HG03565 (cell line): ENCODE measurements at regions not wholly inside any gene's neighbourhood (a gene's known extent, or its start where the extent isn't known, plus 50 kb on each side); places are given as distances from the start of the nearest gene placed in this dataset.

Experiments
- ATAC-seq: cut with Tn5 transposase; IDR thresholded peaks from one replicate; pipeline ENCODE4 v1.9.1; 2021; ENCODE audit warnings: mild to moderate bottlenecking, moderate library complexity; ENCODE audit not compliant: unreplicated experiment

GRCh38 chr10:71065659-71066058, 146.7 kb upstream of the UNC5B start:
- no peak for ATAC-seq

- ATAC-seq, result no peak
Measured at GRCh38 chr10:71066600-71066999, 145.8 kb upstream of the UNC5B start.

DNA sequence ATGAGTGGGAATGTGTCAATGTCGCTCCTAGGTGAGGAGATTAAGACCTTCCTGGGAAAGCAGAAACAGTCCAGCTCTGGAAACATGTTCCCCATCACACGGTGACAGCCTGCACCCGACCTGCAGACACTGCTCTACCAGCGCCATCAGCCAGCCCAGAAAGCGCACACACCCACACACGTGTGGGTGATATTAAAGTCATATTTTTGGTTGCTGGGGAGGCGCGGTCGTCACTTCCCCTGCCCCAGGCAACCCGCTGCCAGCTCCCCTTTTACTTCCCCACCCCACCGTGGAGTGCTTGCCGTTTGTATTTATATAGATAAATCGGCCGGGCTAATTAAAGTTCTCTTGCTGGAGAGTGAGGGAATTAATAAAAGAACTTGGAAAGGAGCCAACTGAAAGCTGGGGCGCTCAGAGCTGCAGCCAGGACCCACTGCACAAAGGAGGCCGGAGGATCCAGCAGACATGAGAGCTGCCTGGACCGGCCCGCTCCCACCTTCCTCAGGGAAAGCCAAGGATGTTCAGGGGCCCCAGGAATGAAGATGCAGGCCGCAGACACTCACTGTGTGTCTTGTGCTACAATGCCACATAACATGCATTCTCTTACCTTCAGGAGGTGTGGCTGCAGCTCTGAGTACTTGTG, 145.2 kb upstream of the UNC5B start:
- no peak for ATAC-seq

GRCh38 chr10:71068861-71069271, 143.5 kb upstream of the UNC5B start:
- no peak for ATAC-seq

GRCh38 chr10:71069909-71070666, 142.3 kb upstream of the UNC5B start:
- ATAC-seq, result no peak

- ATAC-seq, result no peak
Measured at GRCh38 chr10:71070741-71071140, 141.6 kb upstream of the UNC5B start.

DNA sequence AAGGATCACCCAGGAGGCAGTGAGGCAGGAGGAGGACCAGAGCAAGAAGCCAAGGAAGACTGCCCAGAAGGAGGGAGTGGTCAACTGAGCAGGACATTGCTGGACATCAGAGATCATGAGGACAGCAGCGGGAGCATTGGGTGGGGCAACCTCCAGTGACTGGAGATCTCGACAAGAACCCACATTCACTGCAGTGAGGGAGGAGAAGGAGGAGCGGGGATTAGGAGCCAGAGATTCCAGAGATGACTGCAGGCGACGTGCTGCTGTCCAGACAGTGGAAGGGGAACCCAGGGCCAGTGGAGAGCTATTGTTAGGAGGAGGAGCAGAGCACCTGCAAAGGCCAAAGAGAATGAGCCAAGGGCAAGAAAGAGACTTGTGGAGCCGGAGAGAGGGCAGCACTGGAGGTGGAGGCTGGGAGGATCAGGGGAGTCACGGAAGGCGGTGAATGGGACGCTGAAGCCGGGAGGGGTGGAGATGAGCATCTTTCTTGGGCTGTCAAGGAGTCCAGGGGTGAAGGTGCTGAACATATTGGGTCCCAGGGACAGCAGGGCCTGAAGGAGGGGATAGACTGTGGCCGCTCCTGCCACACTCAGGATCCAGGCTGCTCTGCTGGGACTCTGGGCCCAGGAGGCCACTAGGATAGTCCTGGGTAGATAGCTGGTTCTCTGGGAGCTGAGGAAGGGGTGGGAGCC, 140.1 kb upstream of the UNC5B start:
- ATAC-seq, result no peak

GRCh38 chr10:71072823-71073210, 139.6 kb upstream of the UNC5B start:
- ATAC-seq, result no peak

- ATAC-seq, result no peak
Measured at GRCh38 chr10:71073451-71074175, 138.8 kb upstream of the UNC5B start.

- no peak for ATAC-seq
Measured at GRCh38 chr10:71074176-71074755, 138.1 kb upstream of the UNC5B start.

- ATAC-seq, result no peak
Measured at GRCh38 chr10:71075086-71075758, 137.1 kb upstream of the UNC5B start.

GRCh38 chr10:71075759-71076472, 136.5 kb upstream of the UNC5B start:
- ATAC-seq, result no peak

- ATAC-seq, result no peak
Measured at GRCh38 chr10:71076473-71077142, 135.8 kb upstream of the UNC5B start.

GRCh38 chr10:71077143-71077581, 135.2 kb upstream of the UNC5B start:
- ATAC-seq, result no peak

DNA sequence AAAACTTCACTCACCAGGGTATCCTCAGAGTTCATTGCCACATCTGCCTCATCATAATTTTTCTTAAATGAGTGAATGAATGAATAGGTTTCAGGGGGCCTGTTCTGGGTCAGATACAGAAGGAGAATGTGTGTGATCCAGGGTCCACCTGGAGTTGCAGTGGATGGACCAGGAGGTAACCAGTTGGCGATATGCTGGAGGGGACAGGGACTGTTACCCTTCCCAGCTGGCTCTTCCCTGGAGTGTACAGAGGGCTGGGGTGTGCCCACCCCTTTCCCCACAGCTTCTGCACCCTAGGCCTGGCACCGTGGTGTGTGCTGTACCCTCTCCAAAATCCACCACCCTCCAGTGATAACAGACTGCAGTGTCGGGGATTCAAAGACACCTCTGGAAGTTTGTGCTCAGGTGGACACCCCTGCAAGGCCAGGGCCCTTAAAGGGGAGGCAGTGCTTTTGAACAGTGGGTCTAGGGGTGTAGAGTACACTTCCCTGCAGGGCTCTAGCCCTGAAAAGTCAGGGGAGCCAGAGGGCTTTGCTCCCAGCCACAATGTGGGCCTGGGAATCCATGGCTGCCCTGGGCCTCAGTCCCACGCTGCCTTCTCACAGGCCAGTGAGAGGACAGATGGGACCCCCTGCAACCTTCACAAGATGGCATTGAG, 134.4 kb upstream of the UNC5B start:
- ATAC-seq, result no peak

DNA sequence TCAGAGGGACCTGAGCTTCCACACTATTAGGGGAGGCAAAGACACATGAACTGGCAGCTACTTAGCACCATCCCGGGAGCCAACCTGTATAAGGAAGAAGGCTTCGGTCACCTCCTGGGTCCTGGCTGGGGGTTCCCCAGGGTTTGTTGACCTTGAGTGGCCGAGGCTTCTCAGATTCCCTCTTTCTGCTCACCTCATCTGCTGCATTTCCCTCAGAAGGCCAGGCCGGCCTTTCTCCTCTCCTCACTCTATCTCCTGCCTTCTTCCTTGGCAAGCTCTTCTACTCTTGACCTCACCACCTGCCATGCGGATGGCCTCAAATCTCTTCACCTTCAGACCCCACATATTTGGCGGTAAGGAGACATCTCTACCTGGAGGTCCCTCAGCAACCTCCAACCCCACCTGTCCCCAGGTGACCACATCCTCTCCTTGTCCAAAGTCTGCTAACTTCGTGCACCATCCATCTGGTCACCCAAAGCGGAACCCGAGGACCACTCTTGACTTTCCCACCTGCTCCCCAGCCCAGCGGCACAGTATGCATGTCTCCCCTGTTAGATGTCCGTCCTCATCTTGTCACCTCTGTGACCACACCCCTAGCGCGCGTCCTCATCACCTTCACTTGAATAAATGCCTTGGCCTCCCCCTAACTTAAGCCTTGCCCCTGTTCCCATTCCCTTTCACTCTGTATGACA, 133.8 kb upstream of the UNC5B start:
- ATAC-seq, result no peak

DNA sequence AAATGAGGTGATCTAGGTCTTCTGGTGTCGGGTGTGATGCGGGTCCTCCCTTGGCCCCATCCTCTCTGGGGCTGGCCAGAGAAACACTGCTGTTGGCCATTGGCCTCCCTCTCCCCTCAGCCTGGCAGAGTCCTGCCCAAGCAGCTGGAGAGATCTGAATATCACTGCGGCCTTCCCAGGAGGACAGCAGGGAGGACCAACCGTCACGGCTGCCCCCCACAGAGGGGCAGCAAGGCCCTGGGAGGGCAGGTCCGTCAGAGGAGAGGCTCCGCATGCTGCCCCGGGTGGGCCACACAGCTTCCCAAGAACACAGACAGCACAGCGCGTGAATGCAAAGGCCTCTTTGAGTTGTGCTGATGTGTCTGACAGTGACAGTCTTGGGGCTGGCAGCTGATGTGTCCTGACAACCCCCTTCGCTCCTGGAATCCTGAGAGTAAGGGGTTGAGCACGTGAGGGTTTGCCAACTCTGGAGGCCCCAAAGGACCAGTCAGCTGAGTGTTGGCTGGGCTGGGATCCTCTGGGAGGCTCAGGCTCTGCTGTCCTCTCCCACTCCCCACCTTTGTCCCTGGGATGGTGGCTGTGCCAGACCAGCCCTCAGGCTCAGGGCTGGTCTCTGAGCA, 132.5 kb upstream of the UNC5B start:
- no peak for ATAC-seq
